ENCODE measurements at regions not wholly inside any gene's neighbourhood (a gene's known extent, or its start where the extent isn't known, plus 50 kb on each side); places are given as distances from the start of the nearest gene placed in this dataset.
A peak's percentile ranks its signal among the peaks of the same experiment; 100 is the strongest.
"Not testable (repeated sequence)": the region's sequence is repeated elsewhere in the genome, so short reads cannot be mapped to it uniquely, and the experiment has no call there.

DNA sequence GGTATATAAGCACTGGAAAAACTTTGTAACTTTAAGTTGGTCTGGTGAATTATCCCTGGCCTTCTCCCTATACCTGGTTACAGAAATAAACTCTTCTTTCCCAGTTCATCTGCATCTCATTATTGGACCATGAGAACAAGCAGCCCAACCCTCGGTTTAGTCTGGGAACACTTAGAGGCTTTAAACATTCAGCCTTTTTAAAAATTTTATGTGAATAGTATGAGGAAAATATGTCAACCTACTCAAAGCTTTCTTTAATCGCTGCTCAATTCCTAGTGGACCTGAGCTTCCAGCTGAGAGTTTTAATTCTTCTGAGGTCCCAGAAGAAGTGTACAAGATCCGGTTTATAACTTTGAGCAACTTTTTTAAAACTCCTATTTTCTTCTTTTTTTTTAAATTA lies 358.6 kb upstream of the NOCT start:
- DNase-seq: no peak

DNA sequence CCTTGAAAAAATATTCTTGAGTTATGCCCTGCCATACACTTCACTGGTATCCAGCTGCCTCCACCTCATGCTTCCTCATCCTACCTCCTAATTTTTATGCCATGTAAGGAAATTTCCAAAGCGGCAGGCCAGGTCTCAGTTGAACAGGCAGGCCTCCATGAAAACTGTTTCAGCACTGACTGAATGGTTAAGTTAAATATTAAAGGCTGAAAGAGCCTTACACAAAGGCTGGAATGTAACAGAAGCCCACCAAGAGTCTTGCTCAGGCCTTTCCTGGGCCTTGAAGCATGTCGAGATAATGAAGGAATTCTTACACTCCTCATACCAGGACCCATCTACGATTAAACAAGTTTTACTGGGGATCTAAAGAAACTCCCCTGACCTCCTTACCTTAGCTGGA lies 359.6 kb upstream of the NOCT start:
- DNase-seq: peak; percentile 95

DNA sequence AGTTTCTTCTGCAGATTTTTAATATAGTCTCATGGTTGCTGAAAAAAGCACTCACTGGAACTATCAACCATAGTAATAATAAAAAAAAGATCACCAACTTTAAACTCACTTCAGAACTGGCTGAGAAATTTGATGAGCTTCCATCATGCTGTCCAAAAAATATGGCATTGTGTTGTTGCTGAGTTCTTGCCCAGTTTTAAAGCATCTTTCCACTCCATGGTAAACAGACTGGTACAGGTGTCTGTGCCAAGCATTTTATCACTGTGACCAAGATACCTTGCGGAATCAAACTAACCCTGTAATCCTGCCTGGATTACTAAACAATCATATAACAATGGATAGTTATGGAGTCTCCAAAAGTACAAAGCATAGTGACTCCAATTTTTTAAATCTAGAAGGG lies 360.3 kb upstream of the NOCT start:
- DNase-seq: no peak

DNA sequence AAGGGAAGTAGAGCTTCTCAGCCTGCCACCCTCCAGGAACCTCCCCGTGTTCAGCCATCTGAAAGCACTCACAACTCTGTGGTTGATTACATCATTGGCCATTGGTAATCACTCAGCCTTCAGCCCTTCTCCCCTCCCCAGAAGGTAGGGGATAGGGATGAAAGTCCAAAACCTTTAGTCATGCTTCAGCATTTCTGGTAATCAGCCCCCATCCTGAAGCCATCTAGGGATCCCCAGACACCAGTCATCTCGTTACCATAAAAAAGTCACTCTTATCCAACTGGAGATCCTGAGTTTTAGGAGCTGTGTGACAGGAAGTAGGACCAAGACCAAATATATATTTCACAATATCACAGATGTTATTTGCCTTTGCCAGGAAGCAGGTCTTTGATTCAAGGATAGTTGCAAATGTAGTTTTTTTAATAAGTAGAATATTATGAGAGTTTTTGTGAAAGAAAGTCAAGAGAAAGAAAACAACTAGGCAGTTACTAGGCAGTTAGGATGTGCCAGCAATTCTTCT lies 364.6 kb upstream of the NOCT start:
- DNase-seq: peak; percentile 96

DNA sequence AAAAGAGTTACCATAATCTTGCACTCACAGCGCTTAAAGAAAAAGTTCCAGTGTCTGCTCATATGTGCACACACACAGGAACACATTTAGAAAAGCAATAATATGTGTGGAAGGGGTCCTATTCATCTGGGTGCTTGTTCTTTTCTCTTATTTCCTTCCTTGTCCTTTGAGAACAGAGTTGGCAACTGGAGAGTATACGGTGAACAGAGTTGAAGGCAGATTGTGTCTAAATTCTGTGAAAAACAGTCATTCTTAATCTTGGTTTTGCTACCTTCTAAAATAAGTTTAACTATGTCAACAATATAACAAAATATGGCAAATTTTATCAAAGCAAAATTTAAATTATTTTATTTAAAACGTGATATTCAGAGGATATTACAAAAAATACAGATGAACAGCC lies 365.1 kb upstream of the NOCT start:
- DNase-seq: no peak

DNA sequence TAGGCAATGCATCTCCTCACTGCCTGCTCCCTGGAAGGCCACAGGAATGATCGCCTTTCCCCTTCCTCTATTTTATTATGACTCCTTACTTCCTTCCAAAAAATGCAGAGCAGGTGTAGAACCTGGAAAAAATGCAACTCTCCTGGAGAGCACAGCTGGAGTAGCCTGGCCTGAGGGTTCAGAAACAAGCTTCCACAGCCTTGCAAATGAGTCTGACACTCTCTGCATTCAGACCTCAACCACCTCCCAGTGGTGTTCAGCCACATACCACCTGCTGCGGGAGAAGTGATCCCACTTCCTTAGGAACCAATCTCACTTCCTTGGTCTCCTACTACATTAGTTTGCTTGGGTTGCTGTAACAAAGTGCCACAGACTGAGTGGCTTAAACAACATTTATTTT lies 368.1 kb upstream of the NOCT start:
- DNase-seq: no peak

DNA sequence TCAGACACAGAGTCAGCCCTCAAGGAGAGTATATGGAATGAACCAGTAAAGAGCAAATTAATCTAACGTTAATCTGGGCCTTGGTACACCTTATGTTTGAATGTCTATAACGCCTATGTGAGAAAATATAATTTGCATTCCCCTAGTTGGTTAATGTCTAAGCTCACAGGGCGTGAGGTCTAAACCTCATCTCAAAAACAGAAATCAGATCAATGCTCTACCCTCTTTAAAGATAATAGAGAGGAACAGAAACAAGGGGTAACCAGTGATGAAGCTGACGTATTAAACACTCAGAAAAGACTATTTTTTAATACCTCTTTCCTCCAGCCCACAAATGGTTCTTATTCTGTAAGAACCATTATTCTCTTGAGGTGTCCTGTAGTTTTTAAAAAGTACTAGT lies 369.2 kb upstream of the NOCT start:
- no peak for DNase-seq

DNA sequence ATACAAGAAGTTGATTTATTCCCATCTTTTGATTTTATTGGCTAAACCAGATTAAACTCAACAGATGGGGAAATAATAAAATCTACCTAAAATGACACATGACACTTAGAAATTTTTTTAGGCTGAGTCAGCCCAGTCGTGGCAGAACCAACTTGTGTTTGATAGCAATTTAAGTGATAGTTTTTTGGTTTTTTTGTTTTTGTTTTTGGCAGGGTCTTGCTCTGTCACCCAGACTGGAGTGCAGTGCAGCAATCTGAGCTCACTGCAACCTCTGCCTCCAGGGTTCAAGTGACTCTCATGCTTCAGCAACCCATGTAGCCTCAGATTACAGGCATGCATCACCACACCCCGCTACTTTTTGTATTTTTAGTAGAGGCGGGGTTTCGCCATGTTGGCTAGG lies 370.3 kb upstream of the NOCT start:
- no peak for DNase-seq

DNA sequence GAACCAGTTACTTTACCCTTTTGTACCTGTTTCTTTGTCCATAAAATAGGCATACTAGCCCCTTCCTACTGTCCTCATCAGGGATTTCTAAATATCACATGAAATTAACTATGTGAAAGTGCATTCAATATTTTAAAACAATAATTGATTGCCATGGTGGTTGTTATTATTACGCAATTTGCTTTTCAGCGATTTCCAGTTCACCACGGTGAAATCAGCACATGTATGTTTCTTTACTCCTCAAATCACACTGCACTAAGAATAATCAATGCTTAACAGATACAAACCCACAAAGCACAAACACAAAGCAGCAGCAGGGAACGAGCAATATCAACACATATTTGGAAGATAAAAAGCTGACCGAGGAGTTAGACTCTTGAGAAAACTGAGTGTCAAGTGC lies 371.3 kb upstream of the NOCT start:
- no peak for DNase-seq

DNA sequence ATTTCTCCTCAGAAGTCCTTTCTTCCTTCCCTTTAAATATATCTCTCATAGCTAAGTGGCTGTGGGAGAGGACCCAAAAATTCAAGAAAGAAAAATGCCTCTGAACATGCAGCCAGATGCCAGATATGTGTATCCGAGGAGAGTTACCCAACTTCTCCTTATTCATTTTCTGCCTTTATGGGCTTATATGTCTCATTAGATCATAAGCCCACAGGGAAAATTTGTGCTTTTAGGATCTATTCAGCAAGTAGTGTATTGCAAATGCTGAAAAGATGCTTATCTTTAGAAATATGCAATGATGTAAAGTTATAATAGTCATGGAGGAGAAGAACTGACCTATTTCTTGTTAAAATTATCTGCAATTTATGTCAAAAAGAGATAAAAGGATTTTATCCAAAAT lies 371.8 kb upstream of the NOCT start:
- no peak for DNase-seq

DNA sequence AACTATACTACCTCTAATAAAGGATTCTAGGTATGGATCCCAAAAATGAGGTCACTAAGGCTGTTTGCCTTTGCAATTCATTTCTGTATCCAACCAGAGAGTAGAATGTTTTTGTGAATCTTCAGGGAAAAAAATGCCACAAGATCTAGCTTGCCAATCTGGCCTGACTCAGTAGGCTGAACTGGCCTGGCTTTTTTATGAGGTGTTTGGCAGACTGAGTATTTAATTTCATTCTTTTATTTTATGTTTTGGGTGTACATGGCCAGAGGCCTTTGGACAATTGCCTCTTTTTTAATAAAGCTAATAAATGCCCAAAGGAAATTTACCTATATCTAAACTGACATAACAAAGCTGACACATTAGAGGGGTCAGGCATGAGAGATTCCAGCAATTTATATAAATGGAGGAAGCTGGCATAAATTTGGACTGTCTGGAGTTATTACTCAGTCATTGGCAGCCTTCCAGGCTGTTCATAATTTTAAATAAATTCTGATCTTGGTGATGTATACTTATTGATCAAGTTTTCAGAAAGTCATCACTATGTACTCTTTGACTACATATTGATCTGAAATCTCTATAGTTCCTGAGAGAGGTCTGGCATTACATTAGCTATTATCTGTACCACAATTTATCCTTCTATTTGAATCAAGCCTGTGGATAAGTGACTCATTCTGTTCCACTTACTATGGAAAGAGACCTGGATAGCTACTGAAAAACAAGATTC lies 376.4 kb upstream of the NOCT start:
- peak; percentile 50 for DNase-seq

DNA sequence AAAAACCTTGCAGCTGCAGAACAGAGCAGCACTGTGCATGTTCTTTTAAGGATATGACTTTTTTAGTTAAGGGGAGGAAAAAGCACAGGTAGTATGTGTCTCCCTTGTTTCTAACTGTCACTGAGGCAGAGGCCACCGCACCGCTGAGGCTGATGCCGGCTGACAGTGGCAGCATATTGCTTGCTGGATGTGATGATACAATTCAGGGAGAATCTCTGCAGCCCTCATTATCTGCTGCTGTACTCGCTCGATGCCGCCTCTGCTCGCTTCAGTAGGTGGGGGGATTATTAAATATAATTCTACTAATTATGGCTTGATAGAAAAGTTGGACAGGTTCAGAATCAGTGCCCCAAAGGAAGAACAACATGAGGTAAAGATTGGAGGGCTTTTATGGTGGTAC lies 378.8 kb upstream of the NOCT start:
- DNase-seq: no peak

DNA sequence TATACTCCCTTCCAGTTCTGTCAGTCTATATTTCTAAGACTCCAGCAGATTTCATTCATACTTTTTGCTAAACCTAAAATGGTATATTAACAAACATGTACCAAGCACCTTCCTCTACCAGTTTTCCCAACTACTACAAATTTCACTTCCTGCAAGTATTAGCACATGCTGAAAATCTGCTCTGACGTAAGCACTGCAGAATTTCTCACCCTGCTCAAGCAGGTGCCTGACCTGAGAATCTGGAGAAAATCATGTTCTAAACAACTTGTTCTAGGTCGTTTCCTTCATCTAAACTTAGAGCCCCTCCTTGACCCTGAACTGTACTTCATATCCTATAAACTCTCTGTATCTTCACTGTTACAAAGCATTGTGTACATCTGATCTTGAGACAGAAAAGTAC lies 380.7 kb upstream of the NOCT start:
- no peak for DNase-seq

DNA sequence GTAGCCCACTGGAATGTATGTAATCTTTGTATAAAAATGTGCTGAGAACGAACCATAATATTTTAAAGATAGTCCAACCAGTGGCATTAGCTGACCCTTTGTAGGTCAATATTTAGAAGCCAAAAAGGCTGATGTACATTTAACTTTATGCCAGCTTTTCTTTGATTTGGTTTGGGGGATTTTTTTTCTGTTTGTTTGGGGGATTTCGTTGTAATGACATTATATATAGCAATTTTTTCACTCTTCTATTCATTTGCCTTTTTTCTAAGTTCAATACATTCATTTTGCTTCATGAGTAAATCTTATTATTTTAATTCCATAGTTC lies 382.0 kb upstream of the NOCT start:
- DNase-seq: no peak

DNA sequence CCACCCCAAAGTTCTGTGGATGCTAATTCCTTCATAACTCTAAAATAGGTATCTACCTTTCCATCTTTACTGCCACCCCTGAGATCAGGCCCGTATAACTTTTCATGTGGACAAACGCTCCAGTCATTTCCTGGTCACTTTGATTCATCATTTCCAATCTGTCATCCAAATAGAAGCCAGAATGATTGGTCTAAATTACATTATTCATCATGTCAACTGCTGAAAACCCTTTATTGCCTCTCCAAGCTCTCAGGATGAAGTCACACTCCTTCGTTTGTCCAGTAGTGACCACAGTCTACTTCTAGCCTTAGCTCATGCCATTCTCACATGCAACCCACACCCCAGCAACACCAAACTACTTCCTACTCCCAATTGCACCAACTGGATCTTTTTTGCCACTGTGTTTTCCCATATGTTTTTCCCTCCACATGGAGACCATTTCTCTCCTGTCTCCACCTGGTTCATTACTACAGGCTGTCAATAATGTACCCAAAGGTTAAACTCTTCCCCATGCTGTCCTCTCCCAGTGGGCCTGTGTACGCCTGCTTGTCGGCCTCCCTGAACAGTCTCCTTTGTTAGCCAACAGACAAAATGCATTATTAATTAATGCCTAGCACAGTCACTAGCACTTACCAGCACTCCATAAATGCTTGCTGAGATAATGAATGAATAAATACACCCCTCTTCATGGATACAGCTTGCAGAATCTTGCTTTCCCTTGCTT lies 382.6 kb upstream of the NOCT start:
- DNase-seq: no peak

DNA sequence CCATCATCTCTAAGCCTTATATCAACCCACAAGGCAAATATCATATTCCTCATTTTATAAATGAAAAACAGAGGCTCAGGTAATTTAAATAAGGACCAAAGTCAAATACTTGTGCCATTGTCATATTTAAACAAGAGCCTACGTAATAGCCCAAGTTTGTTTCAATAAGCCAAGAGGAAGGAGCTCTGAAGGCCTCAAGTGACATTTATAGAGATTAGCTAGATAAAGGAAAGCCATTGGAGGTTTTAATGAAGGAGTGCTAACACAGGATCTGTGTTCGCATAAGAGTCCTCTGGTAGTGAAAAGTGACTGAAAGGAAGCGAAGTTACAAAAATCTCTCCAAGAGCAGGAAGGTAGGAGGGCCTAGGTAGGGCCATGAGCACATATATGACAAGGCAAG lies 384.9 kb upstream of the NOCT start:
- no peak for DNase-seq

DNA sequence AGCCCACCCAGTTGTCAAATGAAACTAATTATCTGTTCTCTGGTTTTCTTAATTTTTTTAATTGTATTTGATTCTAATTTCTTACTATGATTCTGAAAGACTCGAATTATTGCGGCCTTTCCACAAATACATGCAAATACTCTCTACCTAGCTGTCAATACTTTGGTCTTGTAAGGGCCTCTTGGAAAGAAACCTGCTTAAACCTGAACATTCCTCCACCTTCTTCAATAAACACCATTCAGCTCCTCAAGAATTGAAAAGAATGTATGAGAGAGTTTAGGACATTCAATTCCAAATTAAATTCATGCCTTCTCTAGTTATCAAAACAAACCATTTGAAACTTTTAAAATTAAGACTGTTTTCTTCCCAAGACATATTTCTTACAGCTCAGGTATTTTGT lies 385.9 kb upstream of the NOCT start:
- no peak for DNase-seq

DNA sequence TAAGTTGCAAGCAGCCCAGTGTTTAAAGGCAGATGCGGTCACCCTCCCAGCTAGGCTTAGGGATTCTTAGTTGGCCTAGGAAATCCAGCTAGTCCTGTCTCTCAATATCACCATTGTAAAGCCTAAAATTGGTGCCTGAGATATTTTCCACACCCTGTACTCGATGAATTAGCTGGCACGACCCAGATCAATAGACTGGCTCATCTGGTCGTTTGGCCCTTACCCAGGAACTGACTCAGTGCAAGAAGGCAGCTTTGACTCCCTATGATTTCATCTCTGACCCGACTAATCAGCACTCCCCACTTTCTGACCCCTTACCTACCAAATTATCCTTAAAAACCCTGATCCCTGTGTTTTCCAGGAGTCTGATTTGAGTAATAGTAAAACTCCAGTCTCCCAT lies 384.9 kb upstream of the SLC7A11 start:
- no peak for DNase-seq

DNA sequence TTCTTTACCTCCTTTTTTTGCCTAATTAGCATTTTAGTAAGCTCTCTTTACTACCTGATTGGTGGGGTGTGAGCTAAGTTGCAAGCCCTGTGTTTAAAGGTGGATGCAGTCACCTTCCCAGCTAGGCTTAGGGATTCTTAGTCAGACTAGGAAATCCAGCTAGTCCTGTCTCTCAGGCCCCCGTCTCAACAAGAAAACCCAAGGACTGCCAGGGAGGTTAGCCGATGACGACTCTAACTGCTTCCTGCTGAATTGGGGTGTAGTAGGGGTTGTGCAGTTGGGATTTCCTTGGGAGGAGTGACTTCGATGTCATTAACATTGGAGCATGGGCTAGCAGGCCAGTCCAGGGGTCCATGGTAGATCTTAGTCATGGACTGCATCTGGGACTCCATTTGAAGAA lies 380.2 kb upstream of the SLC7A11 start:
- DNase-seq: not testable (repeated sequence)

DNA sequence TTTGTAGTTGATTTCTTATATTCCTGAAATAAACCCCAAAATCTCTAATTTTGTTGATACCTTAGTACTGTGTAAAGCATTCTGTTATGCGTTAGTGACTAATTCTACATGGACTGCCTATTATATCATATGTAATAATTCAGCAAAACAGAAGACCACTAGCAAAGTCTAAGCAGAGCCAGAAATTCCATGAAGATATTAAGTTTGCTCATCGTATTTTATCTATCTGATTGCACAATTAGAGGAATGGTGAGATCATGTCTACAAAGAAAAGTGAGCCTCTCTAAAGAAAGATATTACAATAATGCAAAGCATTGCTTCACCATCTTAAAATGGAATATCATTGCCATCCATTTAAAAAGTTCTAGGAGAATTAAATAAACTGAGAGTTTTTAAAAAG lies 374.6 kb upstream of the SLC7A11 start:
- peak; percentile 20 for DNase-seq

DNA sequence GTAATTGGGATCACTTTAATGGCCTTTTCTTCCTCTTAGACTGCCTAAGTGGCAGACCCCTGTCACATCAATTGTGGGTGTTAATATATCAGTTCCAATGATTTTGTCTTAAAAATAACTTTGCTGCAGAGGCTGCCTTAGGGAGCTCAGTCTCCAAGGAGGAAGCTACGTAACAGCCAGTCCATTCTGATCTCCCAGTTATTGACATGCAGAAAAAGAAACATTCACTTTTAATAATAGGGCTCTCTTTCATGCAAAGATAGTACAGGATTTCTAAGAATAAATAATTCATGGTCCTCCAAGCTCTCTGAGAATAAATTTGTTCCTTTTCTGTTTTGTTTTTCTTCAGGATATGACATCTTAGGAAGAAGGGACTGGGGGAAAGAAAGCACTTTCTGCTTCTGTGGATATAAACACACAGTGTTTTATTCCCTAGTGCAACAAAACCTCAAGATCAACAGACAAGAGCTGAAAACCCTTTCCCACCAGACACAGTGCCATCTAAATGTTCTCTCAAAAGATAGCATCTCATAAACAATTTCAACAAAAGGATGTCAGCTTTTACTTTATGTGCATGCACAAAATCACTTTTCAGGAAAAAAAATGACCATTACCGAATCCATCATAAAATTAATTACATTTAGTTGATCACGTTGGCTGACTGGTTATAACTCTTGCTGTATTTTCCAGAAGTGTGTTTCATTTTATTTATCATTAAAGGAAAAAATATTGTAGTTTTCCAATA lies 372.4 kb upstream of the SLC7A11 start:
- DNase-seq: no peak

DNA sequence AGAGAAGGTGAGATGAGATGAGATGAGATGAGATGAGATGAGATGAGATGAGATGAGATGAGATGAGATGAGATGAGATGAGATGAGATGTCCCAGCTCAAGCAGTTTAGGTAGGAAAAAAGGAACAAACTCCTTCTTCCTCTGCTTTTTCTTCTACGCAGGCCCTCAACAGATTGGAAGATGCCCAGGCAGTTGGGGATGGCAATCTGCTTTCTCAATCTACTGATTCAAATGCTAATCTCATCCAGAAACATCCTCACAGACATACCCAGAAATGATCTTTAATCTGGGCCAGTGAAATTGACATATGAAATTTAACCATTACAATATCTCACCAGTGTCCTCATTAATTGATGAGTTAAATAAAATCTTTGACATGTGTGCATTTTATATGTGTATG lies 370.3 kb upstream of the SLC7A11 start:
- DNase-seq: no peak

DNA sequence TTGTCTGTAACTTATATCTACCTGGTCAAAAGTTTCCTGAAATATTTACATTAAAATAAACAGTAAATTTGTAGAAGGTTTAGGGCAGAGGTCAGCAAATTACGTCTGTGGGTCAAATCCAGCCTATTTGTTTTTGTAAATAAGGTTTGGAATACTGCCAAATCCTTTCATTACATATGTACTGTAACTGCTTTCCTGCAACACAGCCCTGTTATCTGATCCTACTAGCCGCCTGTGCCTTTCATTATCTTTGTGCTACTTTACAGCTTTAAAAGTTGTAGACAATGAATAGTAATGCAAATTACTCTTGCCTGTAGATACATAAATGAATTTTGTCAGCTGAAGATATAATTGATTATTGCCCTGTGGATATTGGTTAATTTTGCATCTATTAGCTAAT lies 369.6 kb upstream of the SLC7A11 start:
- DNase-seq: no peak

DNA sequence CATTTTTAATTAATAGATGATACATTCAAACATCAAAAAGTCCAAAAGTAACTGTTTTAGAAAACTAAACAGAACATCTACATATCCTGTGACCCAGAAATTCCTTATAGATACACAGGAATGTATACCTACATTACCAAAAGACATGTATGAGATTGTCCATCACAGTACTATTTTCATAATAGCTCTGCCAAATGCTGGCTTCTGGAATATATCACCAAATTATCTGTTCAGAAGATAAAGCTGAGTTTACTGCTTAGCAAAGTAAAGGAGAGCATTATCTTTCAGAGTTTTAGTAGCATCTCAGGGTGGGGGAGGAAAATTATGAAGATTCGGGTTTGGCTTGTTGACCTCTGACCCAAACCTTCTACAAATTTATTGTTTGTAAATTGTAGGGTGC lies 368.9 kb upstream of the SLC7A11 start:
- no peak for DNase-seq

Data from kidney glomerular epithelial cell (primary cell).